ENCODE measurements at regions not wholly inside any gene's neighbourhood (a gene's known extent, or its start where the extent isn't known, plus 50 kb on each side); places are given as distances from the start of the nearest gene placed in this dataset.

DNA sequence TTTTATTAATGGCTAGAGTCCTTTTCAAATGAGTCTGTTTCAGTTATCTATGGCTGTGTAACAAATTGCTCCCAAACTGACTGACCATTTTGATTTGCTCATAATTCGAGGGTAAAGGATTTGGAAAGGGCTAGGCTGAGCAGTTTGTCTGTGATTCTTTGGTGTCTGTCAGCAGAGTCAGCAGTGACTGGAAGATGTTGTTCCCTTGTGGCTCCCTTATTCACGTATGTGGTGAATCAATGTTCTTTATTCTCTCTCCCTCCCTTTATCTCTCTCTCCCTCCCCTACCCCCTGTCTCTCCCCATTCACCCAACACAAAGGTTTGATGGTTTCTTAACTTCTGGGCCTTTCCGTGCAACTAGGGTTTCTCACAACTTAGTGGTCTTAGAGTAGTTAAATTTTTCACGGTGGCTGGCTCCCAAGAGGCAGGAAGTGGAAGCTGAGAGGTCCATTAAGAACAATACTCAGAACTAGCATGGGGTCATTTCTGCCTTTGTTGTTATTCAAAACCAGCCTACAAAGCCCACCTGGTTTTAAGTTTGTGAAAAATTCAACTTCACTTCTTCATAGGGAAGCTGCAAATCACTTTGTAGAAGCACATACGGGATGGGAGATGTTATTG lies 772.5 kb upstream of the SLITRK1 start:
- Histone ChIP-seq H3K27me3 (ENCODE audit: control insufficient read depth, insufficient read depth, low read length) (no peaks in the 10 kb centered on the region), H3K27ac (ENCODE audit: low read depth, low read length) (no peak overlapping the region), H3K4me1 (ENCODE audit: control insufficient read depth, insufficient read depth, low read length) (no peaks in the 10 kb centered on the region), H3K36me3 (ENCODE audit: control insufficient read depth, insufficient read depth, low read length) (no peaks in the 10 kb centered on the region), H3K9me3 (ENCODE audit: control insufficient read depth, insufficient read depth, low read length) (no peaks in the 10 kb centered on the region), H3K4me3 (ENCODE audit: low read depth, low read length) (no peak overlapping the region)
- no peak for DNase-seq (ENCODE audit: low read depth in 4 of 6, low spot score in 6 of 6)
- WGBS (ENCODE audit: insufficient coverage): 40% methylated on average over 1 of the region's 5 CpGs

- no peak overlapping the region for H3K27ac ChIP-seq (ENCODE audit: low read depth, low read length)
- no peak for DNase-seq (ENCODE audit: low read depth in 4 of 6, low spot score in 6 of 6)
- no CpG with 5 or more reads among the region's 3 CpGs for WGBS (ENCODE audit: insufficient coverage)
- H3K27me3 ChIP-seq (ENCODE audit: control insufficient read depth, insufficient read depth, low read length): no peaks in the 10 kb centered on the region
- no peaks in the 10 kb centered on the region for H3K4me1 ChIP-seq (ENCODE audit: control insufficient read depth, insufficient read depth, low read length)
- H3K36me3 ChIP-seq (ENCODE audit: control insufficient read depth, insufficient read depth, low read length): no peaks in the 10 kb centered on the region
- H3K9me3 ChIP-seq (ENCODE audit: control insufficient read depth, insufficient read depth, low read length): no peaks in the 10 kb centered on the region
- no peak overlapping the region for H3K4me3 ChIP-seq (ENCODE audit: low read depth, low read length)
These were observed 771.8 kb upstream of the SLITRK1 start for GRCh38 chr13:84653915-84654534.

GRCh38 chr13:84651705-84652104 lies 769.4 kb upstream of the SLITRK1 start:
- H3K27ac ChIP-seq (ENCODE audit: low read depth, low read length): no peak overlapping the region
- DNase-seq (ENCODE audit: low read depth in 4 of 6, low spot score in 6 of 6): no peak

GRCh38 chr13:84651288-84651687 lies 769.0 kb upstream of the SLITRK1 start:
- Histone ChIP-seq H3K9me3 (ENCODE audit: control insufficient read depth, insufficient read depth, low read length) (no peaks in the 10 kb centered on the region), H3K27me3 (ENCODE audit: control insufficient read depth, insufficient read depth, low read length) (no peaks in the 10 kb centered on the region), H3K36me3 (ENCODE audit: control insufficient read depth, insufficient read depth, low read length) (no peaks in the 10 kb centered on the region), H3K4me1 (ENCODE audit: control insufficient read depth, insufficient read depth, low read length) (no peaks in the 10 kb centered on the region), H3K27ac (ENCODE audit: low read depth, low read length) (no peak overlapping the region), H3K4me3 (ENCODE audit: low read depth, low read length) (no peak overlapping the region)
- 94% methylated on average over 4 of the region's 5 CpGs for WGBS (ENCODE audit: insufficient coverage)
- no peak for DNase-seq (ENCODE audit: low read depth in 4 of 6, low spot score in 6 of 6)

More at GRCh38 chr13:84651705-84652104, 769.4 kb upstream of the SLITRK1 start:
- Histone ChIP-seq H3K9me3 (ENCODE audit: control insufficient read depth, insufficient read depth, low read length) (no peaks in the 10 kb centered on the region), H3K36me3 (ENCODE audit: control insufficient read depth, insufficient read depth, low read length) (no peaks in the 10 kb centered on the region), H3K4me1 (ENCODE audit: control insufficient read depth, insufficient read depth, low read length) (no peaks in the 10 kb centered on the region), H3K27me3 (ENCODE audit: control insufficient read depth, insufficient read depth, low read length) (no peaks in the 10 kb centered on the region), H3K4me3 (ENCODE audit: low read depth, low read length) (no peak overlapping the region)
- no CpG with 5 or more reads among the region's 3 CpGs for WGBS (ENCODE audit: insufficient coverage)

- WGBS (ENCODE audit: insufficient coverage): no CpG with 5 or more reads among the region's 4 CpGs
- Histone ChIP-seq H3K4me3 (ENCODE audit: low read depth, low read length) (no peak overlapping the region), H3K9me3 (ENCODE audit: control insufficient read depth, insufficient read depth, low read length) (no peaks in the 10 kb centered on the region), H3K27me3 (ENCODE audit: control insufficient read depth, insufficient read depth, low read length) (no peaks in the 10 kb centered on the region), H3K4me1 (ENCODE audit: control insufficient read depth, insufficient read depth, low read length) (no peaks in the 10 kb centered on the region), H3K27ac (ENCODE audit: low read depth, low read length) (no peak overlapping the region), H3K36me3 (ENCODE audit: control insufficient read depth, insufficient read depth, low read length) (no peaks in the 10 kb centered on the region)
- no peak for DNase-seq (ENCODE audit: low read depth in 4 of 6, low spot score in 6 of 6)
These were observed 767.6 kb upstream of the SLITRK1 start for GRCh38 chr13:84649853-84650252.

GRCh38 chr13:84648069-84648640 lies 765.9 kb upstream of the SLITRK1 start:
- no CpG with 5 or more reads among the region's 2 CpGs for WGBS (ENCODE audit: insufficient coverage)
- Histone ChIP-seq H3K27ac (ENCODE audit: low read depth, low read length) (no peak overlapping the region), H3K9me3 (ENCODE audit: control insufficient read depth, insufficient read depth, low read length) (no peaks in the 10 kb centered on the region), H3K36me3 (ENCODE audit: control insufficient read depth, insufficient read depth, low read length) (no peaks in the 10 kb centered on the region), H3K4me1 (ENCODE audit: control insufficient read depth, insufficient read depth, low read length) (no peaks in the 10 kb centered on the region), H3K27me3 (ENCODE audit: control insufficient read depth, insufficient read depth, low read length) (no peaks in the 10 kb centered on the region), H3K4me3 (ENCODE audit: low read depth, low read length) (no peak overlapping the region)
- DNase-seq (ENCODE audit: low read depth in 4 of 6, low spot score in 6 of 6): peak in 1 of 6 donors; percentile 51

DNA sequence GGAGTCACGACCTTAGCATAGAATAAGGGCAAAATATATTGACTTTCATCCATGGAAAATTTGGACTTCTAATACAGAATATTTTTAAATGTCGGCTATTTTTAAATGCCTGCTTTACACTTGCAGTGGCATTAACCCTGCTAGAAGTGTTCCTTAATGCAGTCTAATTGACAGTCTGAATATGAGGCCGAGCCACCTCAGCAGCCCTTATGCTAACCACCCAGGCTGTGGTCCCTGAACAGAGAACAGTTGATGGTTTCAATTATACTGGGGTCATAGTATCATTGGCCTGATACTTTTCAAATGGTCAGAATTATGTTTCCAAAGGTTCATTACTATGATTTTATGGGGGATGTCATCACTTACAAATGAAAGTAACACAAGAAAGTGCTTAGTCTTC lies 764.7 kb upstream of the SLITRK1 start:
- Histone ChIP-seq H3K4me3 (ENCODE audit: low read depth, low read length) (no peak overlapping the region), H3K9me3 (ENCODE audit: control insufficient read depth, insufficient read depth, low read length) (no peaks in the 10 kb centered on the region), H3K27me3 (ENCODE audit: control insufficient read depth, insufficient read depth, low read length) (no peaks in the 10 kb centered on the region), H3K4me1 (ENCODE audit: control insufficient read depth, insufficient read depth, low read length) (no peaks in the 10 kb centered on the region), H3K27ac (ENCODE audit: low read depth, low read length) (no peak overlapping the region), H3K36me3 (ENCODE audit: control insufficient read depth, insufficient read depth, low read length) (no peaks in the 10 kb centered on the region)
- DNase-seq (ENCODE audit: low read depth in 4 of 6, low spot score in 6 of 6): peak in 1 of 6 donors; percentile 18
- WGBS (ENCODE audit: insufficient coverage): no CpG with 5 or more reads among the region's 3 CpGs

DNA sequence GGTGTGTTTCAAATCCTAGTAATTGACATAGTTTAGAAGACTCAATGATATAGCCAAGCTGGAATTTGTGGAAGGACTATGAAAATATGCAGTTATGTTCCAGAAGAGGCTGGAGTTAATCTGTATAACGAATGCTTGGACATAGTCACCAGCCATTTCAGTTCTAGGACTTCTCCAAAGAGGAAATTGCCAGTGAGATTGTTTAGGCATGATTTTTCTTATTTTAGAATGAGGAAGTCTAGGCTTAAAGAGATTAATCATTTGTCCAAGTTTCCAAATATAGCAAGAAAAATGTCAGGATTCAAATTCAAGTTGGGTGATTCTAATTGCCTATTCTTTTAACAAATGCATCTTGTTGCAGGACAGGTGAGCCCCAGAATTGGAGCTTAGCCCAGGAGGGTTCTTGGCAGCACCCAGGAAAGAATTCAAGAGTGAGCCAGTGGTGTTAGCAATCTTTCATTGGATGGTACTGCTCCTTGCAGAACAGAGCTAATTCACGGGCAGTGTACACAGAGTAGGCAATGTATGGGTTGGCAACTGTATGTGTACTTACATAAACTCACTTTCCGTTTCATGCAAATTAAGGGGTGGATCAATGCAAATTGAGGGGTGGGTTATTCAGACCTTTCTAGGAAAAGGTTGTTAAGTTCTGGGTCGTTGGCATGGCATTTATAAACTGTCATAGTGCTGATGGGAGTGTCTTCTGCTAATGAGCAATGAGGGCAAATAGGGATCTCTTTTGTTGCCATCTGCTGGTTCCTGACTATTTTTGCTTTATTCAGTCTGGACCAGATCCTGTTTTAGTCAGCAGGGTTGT lies 763.1 kb upstream of the SLITRK1 start:
- no peaks in the 10 kb centered on the region for H3K36me3 ChIP-seq (ENCODE audit: control insufficient read depth, insufficient read depth, low read length)
- no peak overlapping the region for H3K27ac ChIP-seq (ENCODE audit: low read depth, low read length)
- H3K4me1 ChIP-seq (ENCODE audit: control insufficient read depth, insufficient read depth, low read length): no peaks in the 10 kb centered on the region
- no peak overlapping the region for H3K4me3 ChIP-seq (ENCODE audit: low read depth, low read length)
- no peaks in the 10 kb centered on the region for H3K9me3 ChIP-seq (ENCODE audit: control insufficient read depth, insufficient read depth, low read length)
- WGBS (ENCODE audit: insufficient coverage): 71% methylated on average over 2 of the region's 4 CpGs
- peak in 1 of 6 donors; percentile 14 for DNase-seq (ENCODE audit: low read depth in 4 of 6, low spot score in 6 of 6)
- no peaks in the 10 kb centered on the region for H3K27me3 ChIP-seq (ENCODE audit: control insufficient read depth, insufficient read depth, low read length)

GRCh38 chr13:84641491-84641890 lies 759.2 kb upstream of the SLITRK1 start:
- Histone ChIP-seq H3K36me3 (ENCODE audit: control insufficient read depth, insufficient read depth, low read length) (no peaks in the 10 kb centered on the region), H3K27ac (ENCODE audit: low read depth, low read length) (no peak overlapping the region), H3K4me3 (ENCODE audit: low read depth, low read length) (no peak overlapping the region), H3K9me3 (ENCODE audit: control insufficient read depth, insufficient read depth, low read length) (no peaks in the 10 kb centered on the region), H3K4me1 (ENCODE audit: control insufficient read depth, insufficient read depth, low read length) (no peaks in the 10 kb centered on the region), H3K27me3 (ENCODE audit: control insufficient read depth, insufficient read depth, low read length) (no peaks in the 10 kb centered on the region)
- no CpG with 5 or more reads among the region's 1 CpG for WGBS (ENCODE audit: insufficient coverage)
- DNase-seq (ENCODE audit: low read depth in 4 of 6, low spot score in 6 of 6): no peak

Measured in spinal cord (tissue), 9 donors.